Esophagus mucosa (tissue), 1 donor: ENCODE measurements at regions not wholly inside any gene's neighbourhood (a gene's known extent, or its start where the extent isn't known, plus 50 kb on each side); places are given as distances from the start of the nearest gene placed in this dataset.

Experiments used
- ATAC-seq: fragments of 200-7000 bp; cut with Tn5 transposase; one replicate; pipeline ENCODE4 v1.9.1; 2020
- donor health status: DM: yes; HTN: yes; CAD: no.

- ATAC-seq = no peak
Observed at GRCh38 chr2:41495050-41495449, 552.8 kb upstream of the PKDCC start.

GRCh38 chr2:41496908-41497307 lies 550.9 kb upstream of the PKDCC start:
- no peak for ATAC-seq

- ATAC-seq = no peak
Observed at GRCh38 chr2:41498781-41499180, 549.0 kb upstream of the PKDCC start.

GRCh38 chr2:41500895-41501294 lies 546.9 kb upstream of the PKDCC start:
- no peak for ATAC-seq

- ATAC-seq = no peak
Observed at GRCh38 chr2:41502752-41503151, 545.1 kb upstream of the PKDCC start.

GRCh38 chr2:41504532-41504931 lies 543.3 kb upstream of the PKDCC start:
- ATAC-seq = no peak

GRCh38 chr2:41510108-41510507 lies 537.7 kb upstream of the PKDCC start:
- ATAC-seq = no peak

GRCh38 chr2:41521211-41521610 lies 526.6 kb upstream of the PKDCC start:
- no peak for ATAC-seq

GRCh38 chr2:41527525-41528323 lies 520.1 kb upstream of the PKDCC start:
- no peak for ATAC-seq

- no peak for ATAC-seq
Observed at GRCh38 chr2:41535575-41535974, 512.2 kb upstream of the PKDCC start.

GRCh38 chr2:41540272-41540998 lies 507.4 kb upstream of the PKDCC start:
- ATAC-seq = no peak

GRCh38 chr2:41543726-41544125 lies 504.1 kb upstream of the PKDCC start:
- ATAC-seq = no peak

- no peak for ATAC-seq
Observed at GRCh38 chr2:41544709-41545108, 503.1 kb upstream of the PKDCC start.

GRCh38 chr2:41546031-41546430 lies 501.8 kb upstream of the PKDCC start:
- no peak for ATAC-seq

GRCh38 chr2:41568648-41569047 lies 479.2 kb upstream of the PKDCC start:
- ATAC-seq = no peak

- no peak for ATAC-seq
Observed at GRCh38 chr2:41572154-41572553, 475.7 kb upstream of the PKDCC start.

- no peak for ATAC-seq
Observed at GRCh38 chr2:41576423-41576822, 471.4 kb upstream of the PKDCC start.

- ATAC-seq = no peak
Observed at GRCh38 chr2:41579806-41580205, 468.0 kb upstream of the PKDCC start.

GRCh38 chr2:41580806-41581205 lies 467.0 kb upstream of the PKDCC start:
- ATAC-seq = no peak

GRCh38 chr2:41595240-41595639 lies 452.6 kb upstream of the PKDCC start:
- ATAC-seq = no peak

GRCh38 chr2:41597680-41598079 lies 450.1 kb upstream of the PKDCC start:
- no peak for ATAC-seq

- no peak for ATAC-seq
Observed at GRCh38 chr2:41598161-41598894, 449.5 kb upstream of the PKDCC start.

GRCh38 chr2:41600460-41600859 lies 447.4 kb upstream of the PKDCC start:
- no peak for ATAC-seq

GRCh38 chr2:41602341-41602740 lies 445.5 kb upstream of the PKDCC start:
- ATAC-seq = no peak
